HG03025 (cell line): ENCODE measurements at regions not wholly inside any gene's neighbourhood (a gene's known extent, or its start where the extent isn't known, plus 50 kb on each side); places are given as distances from the start of the nearest gene placed in this dataset.
"Not testable (repeated sequence)": the region's sequence is repeated elsewhere in the genome, so short reads cannot be mapped to it uniquely, and the experiment has no call there.

ENCODE experiments used
- ATAC-seq: cut with Tn5 transposase; IDR thresholded peaks from one replicate; pipeline ENCODE4 v1.9.1; 2021; ENCODE audit warnings: mild to moderate bottlenecking, moderate library complexity; ENCODE audit not compliant: unreplicated experiment, low FRiP score

- no peak for ATAC-seq
Measured at GRCh38 chr18:56490942-56491341, 147.4 kb downstream of the TXNL1 start.

GRCh38 chr18:56489893-56490292 is 148.5 kb downstream of the TXNL1 start:
- ATAC-seq, result no peak

GRCh38 chr18:56488739-56489138 is 149.7 kb downstream of the TXNL1 start:
- ATAC-seq, result no peak

- no peak for ATAC-seq
Measured at GRCh38 chr18:56487801-56488200, 150.6 kb downstream of the TXNL1 start.

- no peak for ATAC-seq
Measured at GRCh38 chr18:56483386-56483785, 155.0 kb downstream of the TXNL1 start.

- not testable (repeated sequence) for ATAC-seq
Measured at GRCh38 chr18:56482813-56483212, 155.6 kb downstream of the TXNL1 start.

GRCh38 chr18:56481751-56482150 is 156.6 kb downstream of the TXNL1 start:
- no peak for ATAC-seq

GRCh38 chr18:56479841-56480240 is 158.6 kb downstream of the TXNL1 start:
- ATAC-seq, result no peak

GRCh38 chr18:56475250-56475649 is 163.1 kb downstream of the TXNL1 start:
- ATAC-seq, result no peak

GRCh38 chr18:56473400-56474024 is 164.9 kb downstream of the TXNL1 start:
- no peak for ATAC-seq

- ATAC-seq, result no peak
Measured at GRCh38 chr18:56470406-56471351, 167.7 kb downstream of the TXNL1 start.

GRCh38 chr18:56469582-56469981 is 168.8 kb downstream of the TXNL1 start:
- no peak for ATAC-seq

GRCh38 chr18:56468396-56468795 is 170.0 kb downstream of the TXNL1 start:
- no peak for ATAC-seq

GRCh38 chr18:56462276-56462675 is 176.1 kb downstream of the TXNL1 start:
- ATAC-seq, result no peak

GRCh38 chr18:56461151-56461550 is 177.2 kb downstream of the TXNL1 start:
- no peak for ATAC-seq

- no peak for ATAC-seq
Measured at GRCh38 chr18:56460581-56460980, 177.8 kb downstream of the TXNL1 start.

GRCh38 chr18:56458770-56459712 is 179.4 kb downstream of the TXNL1 start:
- ATAC-seq, result no peak

- ATAC-seq, result no peak
Measured at GRCh38 chr18:56455874-56456273, 182.5 kb downstream of the TXNL1 start.

GRCh38 chr18:56455141-56455540 is 183.3 kb downstream of the TXNL1 start:
- ATAC-seq, result no peak

GRCh38 chr18:56453631-56454030 is 184.8 kb downstream of the TXNL1 start:
- ATAC-seq, result no peak

- no peak for ATAC-seq
Measured at GRCh38 chr18:56451188-56451587, 187.2 kb downstream of the TXNL1 start.
